Pulmonary artery endothelial cell (primary cell): ENCODE measurements at regions not wholly inside any gene's neighbourhood (a gene's known extent, or its start where the extent isn't known, plus 50 kb on each side); places are given as distances from the start of the nearest gene placed in this dataset.
"Not testable (repeated sequence)": the region's sequence is repeated elsewhere in the genome, so short reads cannot be mapped to it uniquely, and the experiment has no call there.

Source experiments
- DNase-seq: peaks from one replicate; pipeline ENCODE4 v3.0.0-alpha.2; 2011; ENCODE audit warnings: low read depth, low spot score

DNA sequence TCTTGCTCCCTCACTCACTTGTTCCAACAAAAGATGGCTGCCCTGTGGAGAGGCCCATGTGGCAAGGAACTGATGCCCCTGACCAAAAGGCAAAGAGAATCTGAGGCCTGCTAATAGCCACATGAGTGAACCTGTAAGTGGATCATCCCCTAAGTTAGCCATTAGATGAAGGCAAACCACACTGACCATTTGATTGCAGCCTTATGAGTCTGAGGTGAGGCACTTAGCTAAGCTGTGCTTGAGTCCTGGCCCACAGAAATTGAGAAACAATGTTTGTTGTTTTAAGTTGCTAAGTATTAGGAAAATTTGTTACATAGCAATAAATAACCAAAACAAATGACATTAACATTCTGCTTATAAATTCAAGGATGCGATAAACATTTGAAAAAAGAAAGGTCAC, 100.1 kb upstream of the BET1 start:
- DNase-seq, result no peak

DNA sequence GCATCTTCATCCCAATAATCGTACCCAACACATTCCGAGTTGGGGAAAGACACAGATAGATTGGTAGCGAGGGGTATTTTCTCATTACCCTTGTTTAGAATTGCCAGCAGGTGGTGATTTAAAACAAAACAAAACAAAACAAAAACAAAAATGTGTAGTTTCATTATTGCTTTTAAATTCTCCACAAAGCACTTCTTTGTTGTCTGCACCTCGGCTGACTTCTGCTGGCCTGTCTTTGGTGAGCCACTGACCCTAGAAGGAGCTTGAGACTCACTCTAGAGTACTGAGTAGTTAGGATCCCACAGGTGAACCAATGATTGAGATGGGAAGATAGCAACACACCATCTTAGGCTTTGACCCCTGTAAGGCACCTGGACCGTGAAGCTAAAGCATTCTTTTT, 105.4 kb upstream of the BET1 start:
- DNase-seq, result no peak

DNA sequence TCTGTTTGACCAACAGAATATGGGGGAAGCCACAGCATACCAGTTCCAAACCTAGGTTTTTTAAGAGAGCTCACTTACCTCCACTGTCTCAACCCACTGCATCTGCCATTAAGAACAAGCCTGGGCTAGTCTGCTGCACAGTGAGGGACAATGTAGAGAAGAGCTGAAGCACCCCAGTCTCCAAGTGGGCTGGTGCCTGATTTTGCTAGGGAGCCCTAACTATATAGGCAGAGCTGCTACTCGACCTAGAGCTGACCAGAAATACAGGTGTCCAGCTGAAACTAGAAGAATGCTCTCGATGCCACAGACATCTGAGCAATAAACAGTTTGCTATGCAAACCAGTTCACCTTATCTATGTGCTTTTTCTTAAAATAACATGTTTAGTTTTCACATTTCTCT, 106.9 kb upstream of the BET1 start:
- no peak for DNase-seq

GRCh38 chr7:94115316-94115715, 111.2 kb upstream of the BET1 start:
- DNase-seq, result no peak

DNA sequence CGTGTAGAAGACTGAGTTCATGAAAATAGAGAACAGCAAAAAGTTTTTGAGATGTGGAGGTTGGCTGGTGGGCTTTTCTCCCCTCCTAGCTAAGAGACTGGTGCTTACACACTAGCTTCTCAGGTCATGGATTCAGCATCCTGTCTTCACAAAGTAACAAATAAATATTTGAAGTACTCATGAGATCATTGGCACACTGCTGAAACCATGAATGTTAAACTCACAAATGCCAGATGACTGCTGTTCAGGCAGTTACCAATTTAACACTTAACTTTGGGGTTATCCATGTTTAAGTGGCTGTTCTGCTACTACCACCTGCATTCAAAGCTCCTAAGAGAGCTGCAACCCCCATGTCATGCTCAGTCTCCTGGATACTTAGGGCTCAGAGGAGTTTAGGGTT, 119.0 kb upstream of the BET1 start:
- no peak for DNase-seq

- DNase-seq, result no peak
These were observed 122.9 kb upstream of the BET1 start for GRCh38 chr7:94127026-94127425.

- DNase-seq, result no peak
These were observed 123.9 kb upstream of the BET1 start for GRCh38 chr7:94128072-94128471.

DNA sequence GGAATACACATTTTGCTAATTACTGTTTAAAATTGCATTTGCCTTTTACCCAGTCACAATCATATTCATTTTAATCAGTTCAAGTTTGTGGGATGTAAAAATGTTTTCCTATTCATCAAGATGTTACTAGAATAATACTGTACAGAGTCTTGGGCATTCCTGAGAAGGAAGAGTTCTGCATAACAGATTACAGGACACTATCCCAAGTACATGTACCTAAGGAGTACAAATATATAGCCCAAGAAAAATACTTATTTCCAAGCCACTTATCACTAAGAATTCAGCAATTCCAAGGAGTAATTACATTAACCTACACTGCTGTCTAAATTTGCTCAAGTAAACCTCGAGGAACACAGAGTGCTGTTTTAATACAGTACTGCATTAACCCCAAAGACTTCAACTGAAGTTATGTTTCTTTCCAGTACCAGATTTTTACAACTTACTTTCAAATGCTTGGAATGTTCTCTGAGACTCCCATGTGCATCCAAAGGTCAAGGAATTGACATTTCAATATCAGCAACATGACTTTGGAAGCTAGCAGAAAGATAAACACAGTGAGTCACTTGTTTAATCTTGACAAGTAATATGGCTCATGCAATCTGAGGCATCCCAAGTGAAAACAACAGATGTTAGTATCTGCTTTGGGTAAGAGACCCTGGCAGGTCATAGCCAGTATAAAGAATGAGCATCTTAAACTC, 125.4 kb upstream of the BET1 start:
- peak; percentile 55 for DNase-seq

DNA sequence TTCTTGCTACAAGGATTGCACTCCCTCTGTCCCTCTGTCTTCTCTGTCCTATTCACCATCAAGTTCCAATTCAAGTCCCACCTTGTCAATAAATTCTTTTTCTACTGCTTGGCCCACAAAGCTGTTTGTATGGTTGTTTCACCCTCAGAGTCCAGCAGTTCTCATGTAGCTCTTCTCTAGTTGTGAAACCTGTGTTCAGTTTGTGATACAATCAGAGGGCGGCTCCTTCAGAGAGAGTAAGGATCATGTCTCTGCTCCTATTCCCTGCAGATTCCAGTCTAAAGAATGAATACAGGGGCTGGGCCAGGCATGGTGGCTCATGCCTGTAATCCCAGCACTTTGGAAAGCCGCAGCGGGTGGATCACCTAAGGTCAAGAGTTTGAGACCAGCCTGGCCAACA, 126.6 kb upstream of the BET1 start:
- DNase-seq, result no peak

GRCh38 chr7:94133460-94133859, 129.3 kb upstream of the BET1 start:
- no peak for DNase-seq

DNA sequence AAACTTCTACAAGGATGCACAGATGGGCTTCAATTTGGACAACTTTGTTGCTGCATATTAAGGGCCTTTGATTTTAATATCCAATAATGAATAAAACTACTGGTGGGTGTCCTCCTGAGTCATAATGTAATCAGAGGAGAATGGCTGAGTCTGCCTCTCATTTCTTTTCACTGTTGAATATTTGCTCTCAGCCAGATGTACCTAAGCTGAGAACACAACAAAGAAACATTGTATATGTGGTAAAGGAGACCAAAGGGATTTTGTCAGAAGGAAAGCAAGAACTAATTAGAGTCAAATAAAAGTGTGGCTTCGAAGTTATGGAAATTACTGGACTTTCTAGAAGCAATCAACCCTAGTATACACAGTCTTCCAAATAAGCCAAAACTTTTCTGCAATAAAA, 131.0 kb upstream of the BET1 start:
- no peak for DNase-seq

- no peak for DNase-seq
These were observed 138.1 kb upstream of the BET1 start for GRCh38 chr7:94142281-94142680.

DNA sequence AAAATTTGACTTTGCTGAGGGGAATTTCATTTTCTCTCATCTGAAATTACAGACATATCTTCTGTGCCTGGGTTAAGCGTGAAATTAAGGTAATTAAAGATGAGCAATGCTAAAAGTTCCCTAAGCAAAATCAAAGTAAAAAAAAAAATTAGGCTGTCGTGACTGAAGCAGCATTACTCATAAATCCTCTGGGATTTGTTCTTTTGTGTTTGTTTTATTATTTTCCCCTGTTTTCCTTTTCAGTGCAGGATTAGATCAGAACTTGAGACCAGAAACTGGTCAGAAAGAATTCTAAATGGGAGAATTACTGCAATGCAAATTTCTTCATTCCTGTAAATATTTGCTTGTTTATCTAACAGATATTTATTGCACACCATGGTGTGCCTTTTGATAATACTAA, 141.4 kb upstream of the BET1 start:
- no peak for DNase-seq

GRCh38 chr7:94146408-94146807, 142.3 kb upstream of the BET1 start:
- no peak for DNase-seq

- no peak for DNase-seq
These were observed 145.8 kb upstream of the BET1 start for GRCh38 chr7:94149789-94150545.

DNA sequence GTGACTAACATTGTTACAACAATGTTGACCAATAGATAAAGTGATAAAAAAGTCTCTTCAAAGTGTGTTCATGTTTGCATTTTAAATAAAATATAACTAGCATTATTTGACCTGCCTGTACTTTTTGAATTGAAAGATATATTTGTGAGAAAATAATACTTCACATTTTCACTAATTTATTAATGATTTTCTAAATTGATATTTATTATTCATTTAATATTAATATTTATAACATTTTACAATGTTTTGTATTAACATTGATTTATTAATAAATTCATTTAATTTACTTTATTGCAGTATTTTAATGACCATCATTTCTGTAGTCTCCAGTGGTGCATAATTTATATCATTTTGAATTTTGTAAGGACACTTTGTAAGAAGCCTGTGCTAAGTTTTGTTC, 150.0 kb upstream of the BET1 start:
- DNase-seq, result no peak

- no peak for DNase-seq
These were observed 150.7 kb upstream of the BET1 start for GRCh38 chr7:94154858-94155257.

DNA sequence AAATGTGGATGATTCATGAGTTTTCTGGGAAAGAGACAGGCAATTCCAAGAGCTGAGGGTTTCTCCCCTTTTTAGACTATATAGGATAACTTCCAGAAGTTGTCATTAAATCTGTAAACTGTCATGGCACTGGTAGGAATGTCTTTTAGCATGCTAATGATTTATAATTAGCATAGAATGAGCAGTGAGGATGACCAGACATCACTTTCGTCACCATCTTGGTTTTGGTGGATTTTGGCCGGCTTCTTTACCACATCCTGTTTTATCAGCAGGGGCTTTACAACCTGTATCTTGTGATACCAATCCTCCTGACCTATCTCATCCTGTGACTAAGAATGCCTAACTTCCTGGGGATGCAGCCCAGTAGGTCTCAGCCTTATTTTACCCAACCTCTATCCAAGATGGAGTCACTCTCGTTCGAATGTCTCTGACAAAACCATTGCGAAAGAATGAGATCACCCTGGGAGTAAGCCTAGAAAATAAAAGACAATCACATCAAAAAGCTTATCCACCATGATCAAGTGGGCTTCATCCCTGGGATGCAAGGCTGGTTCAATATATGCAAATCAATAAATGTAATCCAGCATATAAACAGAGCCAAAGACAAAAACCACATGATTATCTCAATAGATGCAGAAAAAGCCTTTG, 153.6 kb upstream of the BET1 start:
- not testable (repeated sequence) for DNase-seq

GRCh38 chr7:94160719-94161435, 156.7 kb upstream of the BET1 start:
- no peak for DNase-seq

GRCh38 chr7:94161476-94161875, 157.3 kb upstream of the BET1 start:
- no peak for DNase-seq

DNA sequence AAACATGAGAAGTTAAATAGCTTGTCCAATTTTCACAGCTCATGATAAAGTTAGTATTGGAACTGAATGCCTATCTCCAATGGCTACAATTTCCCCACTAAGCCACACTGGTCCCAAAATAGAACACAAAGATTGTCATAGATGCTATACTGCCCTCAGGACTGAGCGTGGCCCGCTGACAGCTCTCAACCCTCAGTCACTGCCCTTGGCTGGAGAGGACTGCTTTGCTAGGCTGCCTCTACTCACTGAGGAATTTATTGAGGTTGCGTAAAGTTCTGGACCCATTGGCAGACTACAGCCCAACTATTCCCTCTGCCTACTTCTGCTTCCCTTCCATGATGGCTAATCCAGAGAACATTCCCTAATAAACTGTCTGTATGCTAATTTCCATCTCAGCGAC, 165.5 kb upstream of the BET1 start:
- DNase-seq, result no peak

DNA sequence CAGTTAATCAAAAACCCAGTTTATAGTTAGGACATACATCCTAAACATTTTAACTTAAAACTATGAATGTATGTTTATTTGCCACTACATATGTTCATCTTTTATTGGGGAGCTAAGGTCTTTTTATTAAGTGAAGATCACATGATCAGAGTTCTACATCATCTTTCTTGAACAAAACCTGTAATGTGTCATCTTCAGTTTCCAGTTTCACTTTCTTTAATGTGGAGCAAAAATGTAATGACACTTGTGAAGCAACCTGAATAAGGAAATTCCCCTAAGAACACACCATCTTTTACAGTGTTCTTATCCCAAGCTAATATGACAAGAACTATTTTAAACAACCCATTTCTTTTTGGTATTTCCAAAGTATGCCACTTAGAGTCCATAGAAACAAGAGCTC, 166.7 kb upstream of the BET1 start:
- DNase-seq, result no peak
